DOHH2 (cell line): ENCODE measurements at regions not wholly inside any gene's neighbourhood (a gene's known extent, or its start where the extent isn't known, plus 50 kb on each side); places are given as distances from the start of the nearest gene placed in this dataset.

Experiments
- EZH2phosphoT487 ChIP-seq: fragments of 200-600 bp; sonication (generic); IDR thresholded peaks from 2 replicates; pipeline ENCODE4 v1.6.1; 2017; ENCODE audit warnings: borderline replicate concordance, mild to moderate bottlenecking, antibody characterized with exemption, low read length, moderate library complexity, mixed read lengths
- TF ChIP-seq, protein P1 (sequence below): fragments of 200-600 bp; sonication (generic); IDR thresholded peaks from one replicate; pipeline ENCODE4 v1.5.1; 2014; ENCODE audit warnings: antibody characterized with exemption, mild to moderate bottlenecking, low read depth, low read length; ENCODE audit not compliant: poor library complexity, severe bottlenecking

DNA sequence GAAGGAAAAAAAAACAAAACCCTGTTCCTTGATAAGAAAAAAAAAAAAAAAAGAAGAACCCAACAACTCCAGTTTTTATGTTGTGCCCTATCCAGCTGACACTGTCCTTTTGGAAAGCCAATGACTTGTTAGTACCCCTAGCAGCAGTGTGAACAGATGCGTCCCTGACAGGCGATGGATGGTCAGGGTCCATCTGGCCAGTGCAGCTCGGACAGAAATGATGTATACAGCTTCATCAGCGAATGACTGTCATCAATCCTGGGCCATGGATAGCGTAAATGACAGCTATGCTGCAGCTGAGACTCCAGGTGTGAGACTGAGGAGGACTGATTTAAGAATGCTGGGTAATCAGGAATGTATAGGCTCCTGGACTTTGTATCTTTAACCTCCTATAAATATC, 318.8 kb upstream of the FIGN start:
- TF ChIP-seq, protein P1, sequence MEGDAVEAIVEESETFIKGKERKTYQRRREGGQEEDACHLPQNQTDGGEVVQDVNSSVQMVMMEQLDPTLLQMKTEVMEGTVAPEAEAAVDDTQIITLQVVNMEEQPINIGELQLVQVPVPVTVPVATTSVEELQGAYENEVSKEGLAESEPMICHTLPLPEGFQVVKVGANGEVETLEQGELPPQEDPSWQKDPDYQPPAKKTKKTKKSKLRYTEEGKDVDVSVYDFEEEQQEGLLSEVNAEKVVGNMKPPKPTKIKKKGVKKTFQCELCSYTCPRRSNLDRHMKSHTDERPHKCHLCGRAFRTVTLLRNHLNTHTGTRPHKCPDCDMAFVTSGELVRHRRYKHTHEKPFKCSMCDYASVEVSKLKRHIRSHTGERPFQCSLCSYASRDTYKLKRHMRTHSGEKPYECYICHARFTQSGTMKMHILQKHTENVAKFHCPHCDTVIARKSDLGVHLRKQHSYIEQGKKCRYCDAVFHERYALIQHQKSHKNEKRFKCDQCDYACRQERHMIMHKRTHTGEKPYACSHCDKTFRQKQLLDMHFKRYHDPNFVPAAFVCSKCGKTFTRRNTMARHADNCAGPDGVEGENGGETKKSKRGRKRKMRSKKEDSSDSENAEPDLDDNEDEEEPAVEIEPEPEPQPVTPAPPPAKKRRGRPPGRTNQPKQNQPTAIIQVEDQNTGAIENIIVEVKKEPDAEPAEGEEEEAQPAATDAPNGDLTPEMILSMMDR: no peak
- TF ChIP-seq EZH2phosphoT487: no peak
